GM21447 (cell line): ENCODE measurements at regions not wholly inside any gene's neighbourhood (a gene's known extent, or its start where the extent isn't known, plus 50 kb on each side); places are given as distances from the start of the nearest gene placed in this dataset.

Experiments used
- ATAC-seq: cut with Tn5 transposase; IDR thresholded peaks from one replicate; pipeline ENCODE4 v1.9.1; 2021; ENCODE audit not compliant: unreplicated experiment

- no peak for ATAC-seq
Observed at GRCh38 chr14:98802044-98802443, 470.0 kb downstream of the BCL11B start.

DNA sequence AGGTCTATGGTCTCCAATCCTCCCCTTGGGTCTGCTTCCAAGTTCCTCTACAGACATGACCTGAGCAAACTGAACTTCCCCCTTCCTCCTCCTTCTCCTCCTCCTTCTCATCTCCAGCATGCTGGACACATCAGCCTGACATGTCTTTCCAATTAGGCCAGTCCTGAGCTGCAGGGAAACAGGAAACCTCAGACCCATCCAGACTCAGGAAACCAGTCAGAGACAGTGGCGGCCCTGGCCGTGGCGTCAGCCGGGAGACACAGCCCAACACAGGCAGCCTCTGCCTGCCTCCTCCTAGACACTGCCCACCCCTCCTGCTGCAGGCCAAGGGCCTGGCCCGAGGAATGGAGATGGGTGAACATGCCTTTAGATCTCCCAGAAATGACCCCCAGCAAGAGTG lies 468.8 kb downstream of the BCL11B start:
- ATAC-seq = no peak

- ATAC-seq = no peak
Observed at GRCh38 chr14:98808494-98809407, 463.2 kb downstream of the BCL11B start.

- ATAC-seq = no peak
Observed at GRCh38 chr14:98816195-98816594, 455.8 kb downstream of the BCL11B start.

GRCh38 chr14:98816720-98817119 lies 455.3 kb downstream of the BCL11B start:
- ATAC-seq = no peak

GRCh38 chr14:98819132-98819866 lies 452.7 kb downstream of the BCL11B start:
- ATAC-seq = no peak

DNA sequence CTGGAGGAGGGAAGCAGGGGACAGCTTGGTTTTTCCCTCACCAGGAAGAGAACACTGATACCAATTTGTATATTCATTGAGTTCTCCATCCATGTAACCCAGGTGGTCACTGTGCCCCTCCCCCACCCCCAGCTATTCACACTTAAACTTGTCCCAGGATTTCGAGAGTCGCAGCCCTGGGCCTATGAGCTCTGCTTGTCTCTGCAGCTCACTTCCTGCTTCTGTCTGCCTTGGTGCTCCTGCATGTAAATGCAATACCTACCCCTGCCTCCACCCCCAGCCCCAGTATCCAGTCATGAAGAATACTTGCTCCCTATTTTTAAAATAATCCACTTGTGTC lies 452.2 kb downstream of the BCL11B start:
- no peak for ATAC-seq

DNA sequence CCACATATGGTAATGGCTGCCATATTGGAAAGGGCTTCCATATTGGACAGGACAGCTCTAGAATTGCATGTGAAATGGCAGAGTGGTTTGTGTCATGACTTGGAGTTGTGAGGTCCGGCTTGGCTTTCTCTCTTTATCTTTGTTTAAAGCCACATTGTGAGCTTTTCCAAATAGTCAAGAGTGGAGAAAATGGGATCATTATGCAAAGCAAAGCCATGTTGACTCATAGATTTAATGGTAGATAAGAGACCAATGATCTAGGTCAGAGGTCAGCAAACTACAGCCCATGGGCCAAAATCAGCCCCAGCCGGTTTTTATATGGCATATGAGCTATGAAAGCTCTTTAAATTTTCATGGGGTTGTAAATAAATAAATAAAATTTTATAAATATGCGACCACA lies 449.1 kb downstream of the BCL11B start:
- no peak for ATAC-seq

DNA sequence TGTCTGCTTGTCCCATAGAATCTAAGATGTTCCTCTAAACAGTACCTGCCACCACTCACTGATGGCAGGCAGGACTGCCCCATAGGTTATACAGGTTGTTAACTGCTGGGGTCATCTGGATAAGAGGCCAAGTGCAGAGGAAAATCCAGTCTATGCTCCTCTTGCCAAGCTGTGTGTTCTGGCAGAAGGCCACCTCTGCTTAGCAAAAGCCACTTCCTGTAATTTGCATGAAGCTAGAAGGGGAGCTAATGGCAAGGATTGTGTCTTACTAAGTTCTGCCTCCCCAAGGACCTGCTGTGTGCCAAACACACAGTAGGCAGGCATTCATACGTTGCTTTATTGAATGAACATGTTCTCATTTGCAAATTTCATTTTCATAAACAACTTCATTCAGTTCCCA lies 445.4 kb downstream of the BCL11B start:
- ATAC-seq = no peak

DNA sequence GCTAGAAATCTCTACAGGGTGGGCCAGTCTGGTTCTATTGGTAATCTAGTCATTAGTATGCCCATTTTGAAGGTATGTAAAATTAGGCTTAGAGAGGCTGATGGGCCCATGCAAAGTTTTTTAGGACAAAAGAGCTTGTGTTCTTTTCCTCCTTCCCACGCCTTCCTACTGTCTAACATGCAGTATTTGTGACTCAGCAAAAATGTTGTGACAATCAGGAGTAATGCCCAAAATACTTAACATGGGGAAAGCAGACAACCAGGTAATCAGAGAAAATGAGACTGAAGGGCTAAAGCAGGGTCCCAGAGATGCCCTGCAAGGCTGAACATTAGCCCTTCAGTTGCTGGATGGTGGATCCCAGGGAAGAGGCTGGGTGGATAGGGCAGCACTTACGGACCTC lies 437.9 kb downstream of the BCL11B start:
- ATAC-seq = no peak

DNA sequence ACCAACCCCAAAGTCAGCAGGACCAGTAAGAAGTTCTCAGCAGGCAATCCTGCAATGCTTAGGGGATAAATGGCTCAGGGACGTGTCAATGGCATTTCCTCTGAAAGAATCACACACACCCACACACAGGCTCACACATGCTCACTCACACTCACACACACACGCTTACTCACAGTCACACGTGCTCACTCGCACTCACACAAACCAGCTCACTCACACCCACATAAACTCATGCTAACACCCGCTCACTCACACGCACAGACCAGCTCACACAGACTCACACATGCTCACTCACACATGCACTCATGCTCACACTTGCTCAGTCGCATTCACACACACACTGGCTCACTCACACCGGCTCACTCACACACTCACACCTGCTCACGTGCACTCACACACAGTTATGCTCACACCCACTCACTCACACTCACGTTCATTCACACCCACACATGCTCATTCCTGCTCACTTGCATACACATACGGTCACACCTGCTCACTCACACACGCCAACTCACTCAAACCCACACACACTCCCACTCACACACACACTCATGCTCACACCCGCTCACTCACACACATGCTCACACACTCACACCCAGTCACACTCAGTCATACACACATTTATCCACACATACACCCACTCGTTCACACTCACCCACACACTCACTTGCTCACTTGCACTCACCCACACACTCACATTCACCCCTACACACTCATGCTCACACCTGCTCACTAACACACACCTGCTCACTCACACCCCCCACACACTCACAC lies 436.8 kb downstream of the BCL11B start:
- ATAC-seq = no peak

- no peak for ATAC-seq
Observed at GRCh38 chr14:98835825-98836100, 436.2 kb downstream of the BCL11B start.

GRCh38 chr14:98840091-98840490 lies 431.9 kb downstream of the BCL11B start:
- ATAC-seq = no peak

DNA sequence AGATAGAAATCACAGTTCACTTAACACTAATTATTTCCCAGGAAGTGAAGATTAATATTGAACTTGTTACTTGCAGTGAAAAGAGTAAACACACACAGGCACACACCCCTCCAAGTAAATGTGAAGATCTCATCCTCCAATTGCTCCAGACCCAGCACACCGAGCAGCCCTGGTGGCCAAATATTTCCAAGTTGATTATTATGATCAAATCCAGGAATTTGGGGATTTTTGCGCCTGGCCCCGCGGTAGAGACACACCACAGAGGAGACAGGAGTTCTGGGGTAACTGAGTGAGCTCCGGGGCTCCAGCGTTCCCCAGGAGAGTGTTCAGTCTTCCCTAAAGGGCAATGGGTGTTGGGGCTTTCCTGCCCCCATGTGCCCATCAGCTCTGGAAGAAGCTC lies 431.5 kb downstream of the BCL11B start:
- ATAC-seq = no peak

GRCh38 chr14:98844456-98844855 lies 427.5 kb downstream of the BCL11B start:
- no peak for ATAC-seq

DNA sequence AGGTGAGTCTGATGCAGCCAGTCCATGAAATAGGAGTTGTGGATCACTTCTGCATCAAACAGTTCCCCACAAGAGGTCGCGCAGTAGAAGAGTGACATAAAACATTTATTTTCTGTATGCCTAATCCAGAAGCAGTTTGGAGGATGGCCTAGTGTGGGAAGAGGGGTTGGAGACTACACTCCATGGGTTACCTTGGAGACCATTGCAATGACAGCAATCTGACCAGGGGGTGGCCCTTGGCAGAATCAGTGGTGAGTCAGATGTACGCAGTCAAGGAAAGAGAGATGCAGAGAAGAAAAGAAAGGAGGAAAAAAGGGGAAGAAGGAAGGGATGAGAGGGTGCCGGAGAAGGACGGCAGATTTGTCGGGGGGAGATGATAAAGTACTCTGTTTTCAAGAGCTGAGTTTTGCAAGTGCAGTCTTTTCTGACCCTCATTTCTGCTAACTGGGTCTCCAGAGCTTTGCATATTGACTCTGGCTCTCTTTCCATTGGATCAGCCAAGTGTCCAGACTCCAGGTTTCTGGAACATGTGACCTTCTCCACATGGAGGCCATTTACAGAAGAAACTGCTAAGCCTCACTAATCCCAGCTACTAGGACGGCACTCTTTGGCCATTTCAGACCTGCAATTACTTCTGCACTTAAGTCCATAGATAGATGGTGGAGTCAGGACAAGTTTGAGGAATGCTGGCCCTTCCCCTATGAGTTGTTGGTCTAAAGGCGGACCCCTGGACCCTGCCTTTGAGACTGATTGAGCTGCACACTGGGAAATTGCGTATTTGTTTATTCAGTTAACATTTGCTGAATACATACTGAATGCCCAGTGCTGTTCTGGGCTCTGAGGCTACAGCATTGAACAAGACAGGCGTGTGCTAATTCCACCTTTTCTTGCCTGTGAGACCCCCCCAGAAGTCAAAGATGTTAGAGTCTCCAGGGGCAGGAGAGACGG lies 424.2 kb downstream of the BCL11B start:
- ATAC-seq = no peak

DNA sequence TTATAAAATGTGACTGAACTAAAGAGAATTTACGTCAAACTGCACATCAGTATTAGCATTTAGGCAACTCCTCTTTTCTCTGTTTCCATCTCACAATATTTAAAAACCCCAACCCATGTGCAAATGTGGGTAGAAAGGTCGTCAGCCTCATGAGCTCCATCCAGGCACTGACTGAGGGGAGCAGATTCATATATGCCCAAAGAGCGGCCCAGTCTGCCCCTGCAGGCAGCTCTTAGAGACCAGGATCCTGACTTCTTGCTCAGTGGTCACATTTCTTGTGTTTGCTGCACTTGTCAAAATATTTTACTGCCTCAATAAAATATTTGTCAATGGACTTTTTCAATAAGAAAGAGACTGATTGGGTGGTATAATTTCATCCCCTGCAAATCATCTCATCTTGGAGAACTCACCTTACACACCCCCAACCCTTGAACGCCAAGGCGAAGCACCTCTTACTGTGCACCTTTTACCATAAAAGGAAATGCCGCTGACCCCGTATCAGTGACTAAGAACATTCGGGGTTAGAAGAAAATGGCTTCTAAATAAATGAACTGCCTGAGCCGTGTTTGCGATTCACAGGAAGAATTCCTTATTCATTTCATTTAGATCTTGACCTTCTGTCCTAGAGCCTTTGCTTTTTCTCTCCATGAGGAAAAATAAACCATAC lies 418.8 kb downstream of the BCL11B start:
- no peak for ATAC-seq

- no peak for ATAC-seq
Observed at GRCh38 chr14:98855926-98856715, 415.9 kb downstream of the BCL11B start.

- ATAC-seq = no peak
Observed at GRCh38 chr14:98858158-98858557, 413.8 kb downstream of the BCL11B start.
